Tibial artery (tissue), 4 donors: ENCODE measurements at regions not wholly inside any gene's neighbourhood (a gene's known extent, or its start where the extent isn't known, plus 50 kb on each side); places are given as distances from the start of the nearest gene placed in this dataset.

Source experiments
- DNase-seq, 2 donors: peaks; one replicate each; pipeline ENCODE4 v3.0.0-alpha.2; 2019
- H3K27ac ChIP-seq, 2 donors: fragments of 200-600 bp; sonication (generic) in 1 of 2; 1 replicate in 1 of 2; 2 replicates in 1 of 2; pipeline ENCODE4 v1.5.1; 2018 to 2019; ENCODE audit warnings: mild to moderate bottlenecking in 1 of 2
- H3K27me3 ChIP-seq, 2 donors: fragments of 200-600 bp; sonication (generic) in 1 of 2; one replicate each; pipeline versions ENCODE4 v1.5.1 to v1.6.0; 2016 to 2019
- H3K36me3 ChIP-seq, 3 donors: fragments of 200-600 bp; sonication (generic) in 2 of 3; one replicate each; pipeline ENCODE4 v1.5.1; 2016 to 2019; ENCODE audit warnings: mild to moderate bottlenecking in 2 of 3
- H3K4me1 ChIP-seq, 4 donors: fragments of 200-600 bp; sonication (generic) in 2 of 4; 1 replicate in 3 of 4; 2 replicates in 1 of 4; pipeline ENCODE4 v1.5.1; 2016 to 2019
- H3K4me3 ChIP-seq, 2 donors: fragments of 200-600 bp; sonication (generic) in 1 of 2; 1 replicate in 1 of 2; 2 replicates in 1 of 2; pipeline ENCODE4 v1.5.1; 2018 to 2019; ENCODE audit warnings: mild to moderate bottlenecking in 2 of 2
- H3K9me3 ChIP-seq, 3 donors: fragments of 200-600 bp; sonication (generic) in 1 of 3; one replicate each; pipeline ENCODE4 v1.5.1; 2016 to 2019
- CTCF ChIP-seq, 2 experiments: fragments of 200-600 bp in 1 of 2; fragments of 450-650 bp in 1 of 2; IDR thresholded peaks; one replicate each; pipeline ENCODE4 v1.5.1; 2017 to 2019; ENCODE audit warnings: antibody characterized with exemption in 2 of 2, mild to moderate bottlenecking in 1 of 2, moderate library complexity in 1 of 2
- intact Hi-C: fragments of 100-400 bp; cut with DNase I; formaldehyde crosslinking; loops from one replicate; pipeline ENCODE4 v1.15.0; 2023; ENCODE audit warnings: low total_unique reads

GRCh38 chr2:129061069-129061768 is 742.6 kb upstream of the HS6ST1 start:
- intact Hi-C loops = no loop called here

GRCh38 chr2:129061769-129062121 is 743.1 kb upstream of the HS6ST1 start:
- no peak for DNase-seq
- no peaks in the 10 kb centered on the region for H3K36me3 ChIP-seq
- no peak overlapping the region for H3K4me3 ChIP-seq
- no peak for TF ChIP-seq CTCF (IDR thresholded peaks at IDR 0.05)
- H3K27ac ChIP-seq = no peak overlapping the region
- intact Hi-C loops = no loop called here
- no peaks in the 10 kb centered on the region for H3K27me3 ChIP-seq
- peaks cover 0 to 16% (median 13%) of the 10 kb centered on the region in 4 donors for H3K4me1 ChIP-seq
- no peaks in the 10 kb centered on the region for H3K9me3 ChIP-seq

More at GRCh38 chr2:129061069-129061768, 742.6 kb upstream of the HS6ST1 start:
- no peak overlapping the region for H3K4me3 ChIP-seq
- no peaks in the 10 kb centered on the region for H3K9me3 ChIP-seq
- H3K4me1 ChIP-seq = peaks cover 0 to 16% (median 13%) of the 10 kb centered on the region in 4 donors
- no peaks in the 10 kb centered on the region for H3K36me3 ChIP-seq
- TF ChIP-seq CTCF (IDR thresholded peaks at IDR 0.05) = no peak
- H3K27ac ChIP-seq = no peak overlapping the region
- H3K27me3 ChIP-seq = no peaks in the 10 kb centered on the region
- no peak for DNase-seq

- Histone ChIP-seq H3K9me3 (no peaks in the 10 kb centered on the region), H3K36me3 (no peaks in the 10 kb centered on the region), H3K4me1 (peaks cover 0 to 16% (median 13%) of the 10 kb centered on the region in 4 donors), H3K4me3 (no peak overlapping the region), H3K27ac (no peak overlapping the region), H3K27me3 (no peaks in the 10 kb centered on the region)
- intact Hi-C loops = no loop called here
- no peak for TF ChIP-seq CTCF (IDR thresholded peaks at IDR 0.05)
- DNase-seq = no peak
These were observed 743.7 kb upstream of the HS6ST1 start for GRCh38 chr2:129062146-129062912.

GRCh38 chr2:129067070-129067469 is 748.4 kb upstream of the HS6ST1 start:
- DNase-seq = no peak
- no peak overlapping the region for H3K4me3 ChIP-seq
- no peaks in the 10 kb centered on the region for H3K9me3 ChIP-seq
- TF ChIP-seq CTCF (IDR thresholded peaks at IDR 0.05) = no peak
- no peaks in the 10 kb centered on the region for H3K4me1 ChIP-seq
- H3K27ac ChIP-seq = no peak overlapping the region
- intact Hi-C loops = no loop called here
- no peaks in the 10 kb centered on the region for H3K27me3 ChIP-seq
- no peaks in the 10 kb centered on the region for H3K36me3 ChIP-seq

GRCh38 chr2:129067953-129068352 is 749.3 kb upstream of the HS6ST1 start:
- TF ChIP-seq CTCF (IDR thresholded peaks at IDR 0.05) = no peak

More at GRCh38 chr2:129067953-129068352, 749.3 kb upstream of the HS6ST1 start:
- H3K4me1 ChIP-seq = no peaks in the 10 kb centered on the region
- no peaks in the 10 kb centered on the region for H3K27me3 ChIP-seq
- intact Hi-C loops = no loop called here
- DNase-seq = no peak
- H3K9me3 ChIP-seq = no peaks in the 10 kb centered on the region
- H3K27ac ChIP-seq = no peak overlapping the region
- H3K36me3 ChIP-seq = no peaks in the 10 kb centered on the region
- H3K4me3 ChIP-seq = no peak overlapping the region
